SK-N-SH (cell line): ENCODE measurements at regions not wholly inside any gene's neighbourhood (a gene's known extent, or its start where the extent isn't known, plus 50 kb on each side); places are given as distances from the start of the nearest gene placed in this dataset.

Experiments
- CTCF ChIA-PET: fragments of 300-600, 350-600 bp; formaldehyde crosslinking; extraction: SDS; loops from one replicate; lab custom pipeline; 2021; lab: Yijun Ruan, JAX
- POLR2A ChIA-PET: fragments of 350-600 bp; sonication (Branson Sonifier 250); formaldehyde crosslinking; extraction: SDS; loops from one replicate; lab custom pipeline; 2020; ENCODE audit warnings: antibody characterized with exemption, inconsistent platforms; lab: Yijun Ruan, JAX
- DNase-seq: peaks from one replicate; pipeline ENCODE4 v3.0.0; 2012
- H2AFZ ChIP-seq: fragments of 200-600 bp; sonication (generic); 2 replicates; pipeline ENCODE4 v1.8.1; 2016; ENCODE audit warnings: antibody characterized with exemption, mild to moderate bottlenecking, low read depth
- H3F3A ChIP-seq: fragments of 200-600 bp; sonication (generic); replicated peaks from 2 replicates; pipeline ENCODE3; 2016; ENCODE audit warnings: antibody characterized with exemption, mild to moderate bottlenecking; ENCODE audit not compliant: insufficient read depth
- H3K27ac ChIP-seq, 2 experiments: fragments of 200-500 bp in 1 of 2; fragments of 200-600 bp in 1 of 2; sonication (Bioruptor generic) in 1 of 2; sonication (generic), shearing (Covaris generic) in 1 of 2; 2 replicates each; pipeline versions ENCODE4 v1.5.1 to v1.6.1; 2014 to 2016; ENCODE audit warnings: low read depth in 2 of 2, inconsistent platforms in 1 of 2, low read length in 1 of 2, mild to moderate bottlenecking in 1 of 2, mixed read lengths in 1 of 2
- H3K27me3 ChIP-seq: fragments of 200-600 bp; sonication (generic), shearing (Covaris generic); 2 replicates; pipeline ENCODE4 v1.6.1; 2016; ENCODE audit warnings: mixed run types; ENCODE audit not compliant: insufficient read depth
- H3K36me3 ChIP-seq, 2 experiments: fragments of 200-500 bp in 1 of 2; fragments of 200-600 bp in 1 of 2; sonication (Bioruptor generic) in 1 of 2; sonication (generic) in 1 of 2; replicated peaks in 1 of 2; 2 replicates each; pipeline versions ENCODE3 to v1.5.1; 2014 to 2016; ENCODE audit warnings: low read length in 1 of 2, mild to moderate bottlenecking in 1 of 2; ENCODE audit not compliant: insufficient read depth in 2 of 2, control insufficient read depth in 1 of 2
- H3K4me1 ChIP-seq, 2 experiments: fragments of 200-500 bp in 1 of 2; fragments of 200-600 bp in 1 of 2; sonication (Bioruptor generic) in 1 of 2; sonication (generic), shearing (Covaris generic) in 1 of 2; 2 replicates each; pipeline versions ENCODE4 v1.5.1 to v1.6.1; 2014 to 2016; ENCODE audit warnings: low read depth in 1 of 2, low read length in 1 of 2, mixed run types in 1 of 2; ENCODE audit not compliant: insufficient read depth in 2 of 2, control insufficient read depth in 1 of 2
- H3K4me2 ChIP-seq: fragments of 200-600 bp; sonication (generic), shearing (Covaris generic); 2 replicates; pipeline ENCODE4 v1.6.1; 2017; ENCODE audit warnings: mixed run types
- H3K4me3 ChIP-seq, 2 experiments: fragments of 200-500 bp in 1 of 2; fragments of 200-600 bp in 1 of 2; sonication (Bioruptor generic) in 1 of 2; sonication (generic), shearing (Covaris generic) in 1 of 2; 2 replicates each; pipeline versions ENCODE4 v1.5.1 to v1.8.1; 2014 to 2016; ENCODE audit warnings: low read depth in 2 of 2, inconsistent platforms in 1 of 2, low read length in 1 of 2, mild to moderate bottlenecking in 1 of 2, mixed read lengths in 1 of 2, moderate library complexity in 1 of 2
- H3K79me2 ChIP-seq: fragments of 200-600 bp; sonication (generic); 2 replicates; pipeline ENCODE4 v1.8.1; 2017; ENCODE audit warnings: mild to moderate bottlenecking; ENCODE audit not compliant: insufficient read depth
- H3K9ac ChIP-seq: fragments of 200-600 bp; sonication (generic); 2 replicates; pipeline ENCODE4 v1.6.1; 2017; ENCODE audit warnings: mixed run types
- H3K9me2 ChIP-seq: fragments of 200-600 bp; sonication (generic); 2 replicates; pipeline ENCODE4 v1.6.1; 2017; ENCODE audit warnings: mixed run types
- H3K9me3 ChIP-seq: fragments of 200-600 bp; sonication (generic); 2 replicates; pipeline ENCODE4 v1.6.1; 2017; ENCODE audit warnings: mixed run types, mild to moderate bottlenecking, moderate library complexity
- H4K20me1 ChIP-seq: fragments of 200-600 bp; sonication (generic); 2 replicates; pipeline ENCODE4 v1.6.1; 2017; ENCODE audit warnings: mild to moderate bottlenecking, mixed run types; ENCODE audit not compliant: insufficient read depth
- CHD2 ChIP-seq: fragments of 150-350 bp; IDR thresholded peaks from 2 replicates; pipeline ENCODE4 v1.6.1; 2018; ENCODE audit warnings: low read length; ENCODE audit not compliant: partially characterized antibody
- EP300 ChIP-seq, 2 experiments: IDR thresholded peaks; 2 replicates each; pipeline versions ENCODE4 v1.4.0 to v1.6.1; 2012; ENCODE audit warnings: borderline replicate concordance in 1 of 2, low read depth in 1 of 2, low read length in 1 of 2
- FOSL2 ChIP-seq: IDR thresholded peaks from 2 replicates; pipeline ENCODE4 v1.4.0; 2012; ENCODE audit warnings: low read depth, mild to moderate bottlenecking, moderate library complexity, borderline replicate concordance
- FOXJ3 ChIP-seq: sonication (generic); formaldehyde crosslinking; IDR thresholded peaks from 2 replicates; pipeline ENCODE4 v1.5.1; 2020; ENCODE audit warnings: mild to moderate bottlenecking, missing genetic modification reagents
- IRF3 ChIP-seq: fragments of 150-350 bp; IDR thresholded peaks from 2 replicates; pipeline ENCODE4 v1.6.1; 2016; ENCODE audit warnings: mild to moderate bottlenecking, low read depth, low read length
- MEF2A ChIP-seq: IDR thresholded peaks from 2 replicates; pipeline ENCODE4 v1.4.0; 2012; ENCODE audit warnings: low read depth, borderline replicate concordance
- MXI1 ChIP-seq: IDR thresholded peaks from 2 replicates; pipeline ENCODE4 v1.6.1; 2012; ENCODE audit warnings: mild to moderate bottlenecking, low read depth, low read length, improper control_type of control experiment
- NRF1 ChIP-seq: IDR thresholded peaks from 2 replicates; pipeline ENCODE4 v1.6.1; 2012; ENCODE audit warnings: low read depth, mild to moderate bottlenecking, low read length
- POLR2AphosphoS5 ChIP-seq: IDR thresholded peaks from 2 replicates; pipeline ENCODE4 v1.6.1; 2012; ENCODE audit warnings: low read depth, low read length
- REST ChIP-seq: IDR thresholded peaks from 2 replicates; pipeline ENCODE4 v1.6.1; 2012; ENCODE audit warnings: mild to moderate bottlenecking, low read depth, low read length, moderate library complexity
- RXRA ChIP-seq: IDR thresholded peaks from 2 replicates; pipeline ENCODE4 v1.4.0; 2012; ENCODE audit warnings: low read depth, mild to moderate bottlenecking, borderline replicate concordance
- SMC3 ChIP-seq: IDR thresholded peaks from 2 replicates; pipeline ENCODE4 v1.6.1; 2012; ENCODE audit warnings: low read depth, low read length, improper control_type of control experiment
- YY1 ChIP-seq: IDR thresholded peaks from 2 replicates; pipeline ENCODE4 v1.4.0; 2012; ENCODE audit warnings: low read depth, mild to moderate bottlenecking
- WGBS: methylation state at CpG from one replicate; pipeline ENCODE4 v1.1.6; 2017; ENCODE audit warnings: low lambda C conversion rate; 5-methylcytosine and 5-hydroxymethylcytosine counted together
- TF ChIP-seq, protein P1 (sequence below): IDR thresholded peaks from 2 replicates; pipeline ENCODE4 v1.4.0; 2012; ENCODE audit warnings: low read depth
- TF ChIP-seq, protein P2 (sequence below): IDR thresholded peaks from 2 replicates; pipeline ENCODE4 v1.4.0; 2012; ENCODE audit warnings: low read depth, borderline replicate concordance
- TF ChIP-seq, protein P3 (sequence below): fragments of 150-350 bp; IDR thresholded peaks from 2 replicates; pipeline ENCODE4 v1.6.1; 2017; ENCODE audit warnings: antibody characterized with exemption, low read length, low read depth, borderline replicate concordance

DNA sequence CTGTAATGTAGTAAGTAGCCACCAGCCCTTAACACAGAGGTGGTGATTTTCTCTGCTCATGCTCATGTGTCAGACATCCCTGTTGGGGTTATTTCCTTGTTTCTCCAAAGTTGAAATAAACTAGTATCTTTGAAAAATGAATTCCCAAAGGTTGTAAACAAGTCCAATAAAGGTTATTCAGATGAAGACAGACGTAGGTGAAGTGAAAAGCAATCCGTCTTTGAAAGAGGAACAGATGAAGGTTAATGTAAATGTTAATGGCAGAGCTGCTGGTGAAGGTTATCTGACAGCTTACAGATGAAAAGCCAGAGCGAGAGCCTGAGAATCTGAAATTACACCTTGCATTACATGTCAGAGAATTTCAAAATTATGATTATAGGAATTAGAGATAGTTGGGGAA is 1604.0 kb downstream of the FAM181B start (continued):
- TF ChIP-seq IRF3 (no peak), CHD2 (no peak), NRF1 (no peak), YY1 (no peak), FOXJ3 (CRISPR knock-in tag) (no peak)
- TF ChIP-seq, protein P1, sequence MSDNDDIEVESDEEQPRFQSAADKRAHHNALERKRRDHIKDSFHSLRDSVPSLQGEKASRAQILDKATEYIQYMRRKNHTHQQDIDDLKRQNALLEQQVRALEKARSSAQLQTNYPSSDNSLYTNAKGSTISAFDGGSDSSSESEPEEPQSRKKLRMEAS = no peak
- TF ChIP-seq, protein P2, sequence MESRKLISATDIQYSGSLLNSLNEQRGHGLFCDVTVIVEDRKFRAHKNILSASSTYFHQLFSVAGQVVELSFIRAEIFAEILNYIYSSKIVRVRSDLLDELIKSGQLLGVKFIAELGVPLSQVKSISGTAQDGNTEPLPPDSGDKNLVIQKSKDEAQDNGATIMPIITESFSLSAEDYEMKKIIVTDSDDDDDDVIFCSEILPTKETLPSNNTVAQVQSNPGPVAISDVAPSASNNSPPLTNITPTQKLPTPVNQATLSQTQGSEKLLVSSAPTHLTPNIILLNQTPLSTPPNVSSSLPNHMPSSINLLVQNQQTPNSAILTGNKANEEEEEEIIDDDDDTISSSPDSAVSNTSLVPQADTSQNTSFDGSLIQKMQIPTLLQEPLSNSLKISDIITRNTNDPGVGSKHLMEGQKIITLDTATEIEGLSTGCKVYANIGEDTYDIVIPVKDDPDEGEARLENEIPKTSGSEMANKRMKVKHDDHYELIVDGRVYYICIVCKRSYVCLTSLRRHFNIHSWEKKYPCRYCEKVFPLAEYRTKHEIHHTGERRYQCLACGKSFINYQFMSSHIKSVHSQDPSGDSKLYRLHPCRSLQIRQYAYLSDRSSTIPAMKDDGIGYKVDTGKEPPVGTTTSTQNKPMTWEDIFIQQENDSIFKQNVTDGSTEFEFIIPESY = no peak

- no peak overlapping the region for H3K27ac ChIP-seq
Observed at GRCh38 chr11:81112718-81113117, 1620.9 kb downstream of the FAM181B start.

GRCh38 chr11:81104051-81104450 is 1629.6 kb downstream of the FAM181B start:
- Histone ChIP-seq H3K9me3 (no peaks in the 10 kb centered on the region), H3K36me3 (no peaks in the 10 kb centered on the region), H3K27me3 (no peaks in the 10 kb centered on the region), H2AFZ (no peak overlapping the region), H3K4me2 (no peak overlapping the region), H3K4me3 (no peak overlapping the region), H4K20me1 (no peaks in the 10 kb centered on the region), H3K4me1 (no peaks in the 10 kb centered on the region), H3K9ac (no peak overlapping the region), H3F3A (no peaks in the 10 kb centered on the region), H3K27ac (no peak overlapping the region), H3K9me2 (no peaks in the 10 kb centered on the region), H3K79me2 (no peaks in the 10 kb centered on the region)
- CTCF ChIA-PET = no interaction called here
- POLR2A ChIA-PET = no interaction called here
- WGBS = 38% methylated on average over 5 of the region's 5 CpGs
- DNase-seq = no peak
- no peak for TF ChIP-seq REST
- TF ChIP-seq MXI1 = no peak
- no peak for TF ChIP-seq FOSL2
- TF ChIP-seq, protein P3, sequence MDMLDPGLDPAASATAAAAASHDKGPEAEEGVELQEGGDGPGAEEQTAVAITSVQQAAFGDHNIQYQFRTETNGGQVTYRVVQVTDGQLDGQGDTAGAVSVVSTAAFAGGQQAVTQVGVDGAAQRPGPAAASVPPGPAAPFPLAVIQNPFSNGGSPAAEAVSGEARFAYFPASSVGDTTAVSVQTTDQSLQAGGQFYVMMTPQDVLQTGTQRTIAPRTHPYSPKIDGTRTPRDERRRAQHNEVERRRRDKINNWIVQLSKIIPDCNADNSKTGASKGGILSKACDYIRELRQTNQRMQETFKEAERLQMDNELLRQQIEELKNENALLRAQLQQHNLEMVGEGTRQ = no peak
- TF ChIP-seq, protein P2 = no peak
- no peak for TF ChIP-seq POLR2AphosphoS5
- no peak for TF ChIP-seq FOXJ3 (CRISPR knock-in tag)
- no peak for TF ChIP-seq RXRA

More at GRCh38 chr11:81112718-81113117, 1620.9 kb downstream of the FAM181B start:
- no peaks in the 10 kb centered on the region for H4K20me1 ChIP-seq
- DNase-seq = no peak
- no peak overlapping the region for H3K4me3 ChIP-seq
- H3K4me2 ChIP-seq = no peak overlapping the region
- no peaks in the 10 kb centered on the region for H3F3A ChIP-seq
- no peak overlapping the region for H3K9ac ChIP-seq
- H3K9me3 ChIP-seq = no peaks in the 10 kb centered on the region
- no peaks in the 10 kb centered on the region for H3K9me2 ChIP-seq
- H3K36me3 ChIP-seq = no peaks in the 10 kb centered on the region
- H3K27me3 ChIP-seq = no peaks in the 10 kb centered on the region
- CTCF ChIA-PET = no interaction called here
- H2AFZ ChIP-seq = no peak overlapping the region
- no peaks in the 10 kb centered on the region for H3K79me2 ChIP-seq
- no peaks in the 10 kb centered on the region for H3K4me1 ChIP-seq
- TF ChIP-seq YY1 (no peak), MEF2A (no peak), SMC3 (no peak), EP300 (IDR thresholded peaks at IDR 0.05; ENCODE audit: borderline replicate concordance in 1 of 2, low read depth in 1 of 2, low read length in 1 of 2) (no peak)
- POLR2A ChIA-PET = no interaction called here
